Astrocyte (in vitro differentiated cells and primary cell): ENCODE measurements at regions not wholly inside any gene's neighbourhood (a gene's known extent, or its start where the extent isn't known, plus 50 kb on each side); places are given as distances from the start of the nearest gene placed in this dataset.
A peak's percentile ranks its signal among the peaks of the same experiment; 100 is the strongest.

Source experiments
- DNase-seq: peaks from one replicate; pipeline ENCODE4 v3.0.0-alpha.2; 2010; ENCODE audit warnings: low read depth
- FAIRE-seq: peaks from 2 replicates; lab custom pipeline; 2011; peaks lifted over from hg19 to GRCh38; lab: Jason Lieb, UNC
- H2AFZ ChIP-seq: 2 replicates; pipeline ENCODE4 v1.6.0; 2012; ENCODE audit warnings: low read depth, low read length, inconsistent platforms
- H3K27ac ChIP-seq: 2 replicates; pipeline ENCODE4 v1.5.1; 2011; ENCODE audit warnings: low read depth, low read length, inconsistent platforms
- H3K27me3 ChIP-seq: 2 replicates; pipeline ENCODE4 v1.6.0; 2011; ENCODE audit warnings: low read length, inconsistent platforms; ENCODE audit not compliant: insufficient read depth
- H3K36me3 ChIP-seq: 2 replicates; pipeline ENCODE4 v1.5.1; 2011; ENCODE audit warnings: low read length, inconsistent platforms; ENCODE audit not compliant: insufficient read depth
- H3K4me1 ChIP-seq: 2 replicates; pipeline ENCODE4 v1.5.1; 2011; ENCODE audit warnings: low read length, inconsistent platforms; ENCODE audit not compliant: insufficient read depth
- H3K4me2 ChIP-seq: 2 replicates; pipeline ENCODE4 v1.6.0; 2012; ENCODE audit warnings: low read length, inconsistent platforms
- H3K4me3 ChIP-seq: 2 replicates; pipeline ENCODE4 v1.5.1; 2011; ENCODE audit warnings: low read depth, mild to moderate bottlenecking, low read length, inconsistent platforms; ENCODE audit not compliant: insufficient read depth
- H3K79me2 ChIP-seq: 2 replicates; pipeline ENCODE4 v1.6.0; 2012; ENCODE audit warnings: mild to moderate bottlenecking, low read length, inconsistent platforms; ENCODE audit not compliant: insufficient read depth
- H3K9ac ChIP-seq: 2 replicates; pipeline ENCODE4 v1.6.0; 2012; ENCODE audit warnings: mild to moderate bottlenecking, low read length, inconsistent platforms
- H3K9me3 ChIP-seq: 2 replicates; pipeline ENCODE4 v1.5.1; 2012; ENCODE audit warnings: low read depth, mild to moderate bottlenecking, low read length, inconsistent platforms; ENCODE audit not compliant: insufficient read depth
- H4K20me1 ChIP-seq: 2 replicates; pipeline ENCODE4 v1.6.0; 2012; ENCODE audit warnings: low read length, inconsistent platforms; ENCODE audit not compliant: insufficient read depth
- H3K27ac Mint-ChIP-seq: one replicate; pipeline ENCODE4 v1.8.0; 2021; ENCODE audit warnings: mild to moderate bottlenecking, mixed read lengths; ENCODE audit not compliant: unreplicated experiment
- H3K27me3 Mint-ChIP-seq: one replicate; pipeline ENCODE4 v1.8.0; 2021; ENCODE audit warnings: low read depth, mixed read lengths; ENCODE audit not compliant: unreplicated experiment
- H3K36me3 Mint-ChIP-seq: one replicate; pipeline ENCODE4 v1.8.0; 2021; ENCODE audit warnings: low read depth, mixed read lengths; ENCODE audit not compliant: unreplicated experiment
- H3K4me1 Mint-ChIP-seq: one replicate; pipeline ENCODE4 v1.8.0; 2021; ENCODE audit warnings: low read depth, mixed read lengths; ENCODE audit not compliant: unreplicated experiment
- H3K4me3 Mint-ChIP-seq: one replicate; pipeline ENCODE4 v1.8.0; 2021; ENCODE audit warnings: mild to moderate bottlenecking, moderate library complexity, mixed read lengths; ENCODE audit not compliant: unreplicated experiment
- H3K9me3 Mint-ChIP-seq: one replicate; pipeline ENCODE4 v1.8.0; 2021; ENCODE audit warnings: mild to moderate bottlenecking, mixed read lengths; ENCODE audit not compliant: unreplicated experiment
- EZH2 ChIP-seq: IDR thresholded peaks from 2 replicates; pipeline ENCODE4 v1.6.1; 2012; ENCODE audit warnings: mild to moderate bottlenecking, low read length, inconsistent platforms; ENCODE audit not compliant: insufficient read depth
- TF ChIP-seq, protein P1 (sequence below): IDR thresholded peaks from 2 replicates; pipeline ENCODE4 v1.5.1; 2011; ENCODE audit warnings: low read depth, mild to moderate bottlenecking, inconsistent platforms, low read length, moderate library complexity; ENCODE audit not compliant: insufficient read depth

DNA sequence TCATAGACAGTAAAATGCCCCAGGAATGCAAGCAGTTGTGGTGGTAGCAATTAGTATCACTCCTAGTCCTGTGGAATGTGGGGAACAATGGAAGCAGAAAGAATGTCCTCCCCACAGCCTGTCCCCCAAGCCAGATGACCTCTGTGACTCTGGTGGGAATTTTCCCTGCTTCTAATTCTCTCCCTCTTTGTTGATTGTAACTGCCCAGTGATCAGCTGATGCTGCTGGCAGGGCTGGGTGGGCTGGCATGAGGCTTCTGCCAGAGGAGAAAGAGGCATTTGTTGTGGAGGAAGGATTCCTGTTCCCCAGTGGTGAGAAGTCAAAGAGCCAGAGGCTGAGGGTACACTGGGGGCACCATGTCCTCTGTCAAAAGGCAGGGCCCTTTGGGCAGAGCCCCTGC lies 116.7 kb upstream of the NCAM1 start:
- no peaks in the 10 kb centered on the region for H3K4me1 ChIP-seq
- no peaks in the 10 kb centered on the region for H3K79me2 ChIP-seq
- FAIRE-seq (no peak), DNase-seq (no peak)
- no peak overlapping the region for H3K4me2 ChIP-seq
- no peaks in the 10 kb centered on the region for H3K9me3 Mint-ChIP-seq
- no peaks in the 10 kb centered on the region for H3K36me3 Mint-ChIP-seq
- no peaks in the 10 kb centered on the region for H4K20me1 ChIP-seq
- no peak for TF ChIP-seq EZH2
- TF ChIP-seq, protein P1, sequence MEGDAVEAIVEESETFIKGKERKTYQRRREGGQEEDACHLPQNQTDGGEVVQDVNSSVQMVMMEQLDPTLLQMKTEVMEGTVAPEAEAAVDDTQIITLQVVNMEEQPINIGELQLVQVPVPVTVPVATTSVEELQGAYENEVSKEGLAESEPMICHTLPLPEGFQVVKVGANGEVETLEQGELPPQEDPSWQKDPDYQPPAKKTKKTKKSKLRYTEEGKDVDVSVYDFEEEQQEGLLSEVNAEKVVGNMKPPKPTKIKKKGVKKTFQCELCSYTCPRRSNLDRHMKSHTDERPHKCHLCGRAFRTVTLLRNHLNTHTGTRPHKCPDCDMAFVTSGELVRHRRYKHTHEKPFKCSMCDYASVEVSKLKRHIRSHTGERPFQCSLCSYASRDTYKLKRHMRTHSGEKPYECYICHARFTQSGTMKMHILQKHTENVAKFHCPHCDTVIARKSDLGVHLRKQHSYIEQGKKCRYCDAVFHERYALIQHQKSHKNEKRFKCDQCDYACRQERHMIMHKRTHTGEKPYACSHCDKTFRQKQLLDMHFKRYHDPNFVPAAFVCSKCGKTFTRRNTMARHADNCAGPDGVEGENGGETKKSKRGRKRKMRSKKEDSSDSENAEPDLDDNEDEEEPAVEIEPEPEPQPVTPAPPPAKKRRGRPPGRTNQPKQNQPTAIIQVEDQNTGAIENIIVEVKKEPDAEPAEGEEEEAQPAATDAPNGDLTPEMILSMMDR, result no peak
- no peaks in the 10 kb centered on the region for H3K36me3 ChIP-seq
- no peak overlapping the region for H2AFZ ChIP-seq
- H3K4me3 Mint-ChIP-seq, result no peak overlapping the region
- peaks cover 3% of the 10 kb centered on the region for H3K4me1 Mint-ChIP-seq
- peaks cover 31% of the 10 kb centered on the region for H3K27me3 Mint-ChIP-seq
- H3K27ac Mint-ChIP-seq, result no peak overlapping the region
- no peak overlapping the region for H3K9ac ChIP-seq
- H3K27ac ChIP-seq, result no peak overlapping the region
- no peak overlapping the region for H3K4me3 ChIP-seq
- H3K9me3 ChIP-seq, result no peaks in the 10 kb centered on the region
- H3K27me3 ChIP-seq, result no peaks in the 10 kb centered on the region

- FAIRE-seq (no peak), DNase-seq (no peak)
- Histone ChIP-seq H3K4me3 (no peak overlapping the region), H3K9ac (no peak overlapping the region), H3K36me3 (no peaks in the 10 kb centered on the region), H4K20me1 (no peaks in the 10 kb centered on the region), H3K9me3 (no peaks in the 10 kb centered on the region), H2AFZ (no peak overlapping the region), H3K27ac (no peak overlapping the region), H3K4me1 (no peaks in the 10 kb centered on the region), H3K27me3 (no peaks in the 10 kb centered on the region), H3K4me2 (no peak overlapping the region), H3K79me2 (no peaks in the 10 kb centered on the region)
- no peaks in the 10 kb centered on the region for H3K36me3 Mint-ChIP-seq
- H3K4me3 Mint-ChIP-seq, result no peak overlapping the region
- H3K27me3 Mint-ChIP-seq, result peaks cover 16% of the 10 kb centered on the region
- H3K4me1 Mint-ChIP-seq, result peaks cover 7% of the 10 kb centered on the region
- TF ChIP-seq, protein P1, result no peak
- no peak for TF ChIP-seq EZH2
- no peaks in the 10 kb centered on the region for H3K9me3 Mint-ChIP-seq
- no peak overlapping the region for H3K27ac Mint-ChIP-seq
These were observed 113.7 kb upstream of the NCAM1 start for GRCh38 chr11:112847568-112847967.

GRCh38 chr11:112852143-112852866 lies 108.9 kb upstream of the NCAM1 start:
- Mint-ChIP-seq H3K4me1 (peaks cover 8% of the 10 kb centered on the region), H3K9me3 (peaks cover 5% of the 10 kb centered on the region), H3K4me3 (no peak overlapping the region), H3K27me3 (peaks cover 11% of the 10 kb centered on the region), H3K36me3 (no peaks in the 10 kb centered on the region), H3K27ac (peak overlapping the region; percentile 4)
- no peak overlapping the region for H2AFZ ChIP-seq
- peak overlapping the region; percentile 42 for H3K4me2 ChIP-seq
- no peaks in the 10 kb centered on the region for H3K36me3 ChIP-seq
- H3K9ac ChIP-seq, result no peak overlapping the region
- no peaks in the 10 kb centered on the region for H3K9me3 ChIP-seq
- FAIRE-seq, result no peak
- H4K20me1 ChIP-seq, result no peaks in the 10 kb centered on the region
- TF ChIP-seq EZH2, result no peak
- TF ChIP-seq, protein P1, result no peak
- peak; percentile 14 for DNase-seq
- H3K27ac ChIP-seq, result peak overlapping the region; percentile 5
- no peaks in the 10 kb centered on the region for H3K4me1 ChIP-seq
- H3K27me3 ChIP-seq, result no peaks in the 10 kb centered on the region
- no peak overlapping the region for H3K4me3 ChIP-seq
- no peaks in the 10 kb centered on the region for H3K79me2 ChIP-seq
